Breast epithelium (tissue), 3 donors: ENCODE measurements at regions not wholly inside any gene's neighbourhood (a gene's known extent, or its start where the extent isn't known, plus 50 kb on each side); places are given as distances from the start of the nearest gene placed in this dataset.

Experiments used
- POLR2A ChIP-seq: fragments of 450-650 bp; IDR thresholded peaks from one replicate; pipeline ENCODE4 v1.6.1; 2016; ENCODE audit warnings: antibody characterized with exemption, mild to moderate bottlenecking, moderate library complexity
- POLR2AphosphoS5 ChIP-seq, 3 donors: sonication (generic); formaldehyde crosslinking; IDR thresholded peaks; one replicate each; pipeline ENCODE4 v1.6.1; 2017; ENCODE audit warnings: antibody characterized with exemption in 3 of 3
- TF ChIP-seq, protein P1 (sequence below), 3 donors: fragments of 450-650 bp; IDR thresholded peaks; one replicate each; pipeline ENCODE4 v1.5.1; 2016 to 2017; ENCODE audit warnings: antibody characterized with exemption in 3 of 3, mild to moderate bottlenecking in 3 of 3, moderate library complexity in 3 of 3

DNA sequence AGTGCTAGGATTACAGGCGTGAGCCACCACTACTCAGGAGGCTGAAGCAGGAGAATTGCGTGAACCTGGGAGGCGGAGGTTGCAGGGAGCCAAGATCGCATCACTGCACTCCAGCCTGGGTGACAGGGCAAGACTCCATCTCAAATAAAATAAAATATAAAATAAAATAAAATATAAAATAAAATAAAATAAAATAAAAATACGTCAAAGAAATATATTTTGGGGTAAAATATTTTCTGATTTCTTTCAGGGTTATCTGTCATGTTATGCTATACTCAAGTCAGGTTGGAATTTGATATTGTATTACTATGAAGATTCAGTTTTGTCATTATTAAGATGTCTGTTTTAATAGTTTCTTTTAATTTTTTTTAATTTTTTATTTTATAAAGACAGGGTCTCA lies 99.4 kb upstream of the GHITM start:
- TF ChIP-seq POLR2AphosphoS5 (IDR thresholded peaks at IDR 0.05), result no peak
- TF ChIP-seq, protein P1, sequence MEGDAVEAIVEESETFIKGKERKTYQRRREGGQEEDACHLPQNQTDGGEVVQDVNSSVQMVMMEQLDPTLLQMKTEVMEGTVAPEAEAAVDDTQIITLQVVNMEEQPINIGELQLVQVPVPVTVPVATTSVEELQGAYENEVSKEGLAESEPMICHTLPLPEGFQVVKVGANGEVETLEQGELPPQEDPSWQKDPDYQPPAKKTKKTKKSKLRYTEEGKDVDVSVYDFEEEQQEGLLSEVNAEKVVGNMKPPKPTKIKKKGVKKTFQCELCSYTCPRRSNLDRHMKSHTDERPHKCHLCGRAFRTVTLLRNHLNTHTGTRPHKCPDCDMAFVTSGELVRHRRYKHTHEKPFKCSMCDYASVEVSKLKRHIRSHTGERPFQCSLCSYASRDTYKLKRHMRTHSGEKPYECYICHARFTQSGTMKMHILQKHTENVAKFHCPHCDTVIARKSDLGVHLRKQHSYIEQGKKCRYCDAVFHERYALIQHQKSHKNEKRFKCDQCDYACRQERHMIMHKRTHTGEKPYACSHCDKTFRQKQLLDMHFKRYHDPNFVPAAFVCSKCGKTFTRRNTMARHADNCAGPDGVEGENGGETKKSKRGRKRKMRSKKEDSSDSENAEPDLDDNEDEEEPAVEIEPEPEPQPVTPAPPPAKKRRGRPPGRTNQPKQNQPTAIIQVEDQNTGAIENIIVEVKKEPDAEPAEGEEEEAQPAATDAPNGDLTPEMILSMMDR (IDR thresholded peaks at IDR 0.05), result no peak
- no peak for TF ChIP-seq POLR2A
